ENCODE measurements at regions not wholly inside any gene's neighbourhood (a gene's known extent, or its start where the extent isn't known, plus 50 kb on each side); places are given as distances from the start of the nearest gene placed in this dataset.

DNA sequence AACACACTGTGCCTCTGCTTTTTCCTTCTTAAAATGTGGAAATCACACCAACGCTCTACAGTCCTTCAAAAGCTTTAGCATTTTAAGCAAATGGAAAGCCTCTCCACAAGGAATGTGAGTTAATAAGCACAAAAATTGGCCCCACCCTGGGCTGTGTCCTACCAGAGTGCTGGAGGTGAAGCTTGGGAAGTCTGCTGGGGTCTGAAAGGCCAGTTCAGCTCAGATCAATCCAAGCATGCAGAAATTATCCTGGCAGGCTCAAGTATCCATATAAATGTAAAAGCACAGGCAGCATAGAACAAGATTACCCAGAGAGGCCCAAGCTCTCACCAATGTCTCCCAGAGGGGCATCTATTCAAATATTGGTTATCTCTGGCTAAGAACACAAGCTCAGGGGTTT, 98.5 kb downstream of the ESM1 start:
- TF ChIP-seq CTCF (conservative IDR thresholded peaks at IDR 0.05; ENCODE audit: low read depth in 2 of 2): no peak
- TF ChIP-seq EZH2 (IDR thresholded peaks at IDR 0.05; ENCODE audit: low read depth, unreplicated experiment): no peak
- no peak for TF ChIP-seq NANOG (IDR thresholded peaks at IDR 0.05; ENCODE audit: borderline replicate concordance)
- no peak for TF ChIP-seq CREB1 (CRISPR knock-in tag; IDR thresholded peaks at IDR 0.05; ENCODE audit: low read depth)
- no peak for TF ChIP-seq POLR2AphosphoS5 (IDR thresholded peaks at IDR 0.05; ENCODE audit: low read depth)
- TF ChIP-seq, protein P1, sequence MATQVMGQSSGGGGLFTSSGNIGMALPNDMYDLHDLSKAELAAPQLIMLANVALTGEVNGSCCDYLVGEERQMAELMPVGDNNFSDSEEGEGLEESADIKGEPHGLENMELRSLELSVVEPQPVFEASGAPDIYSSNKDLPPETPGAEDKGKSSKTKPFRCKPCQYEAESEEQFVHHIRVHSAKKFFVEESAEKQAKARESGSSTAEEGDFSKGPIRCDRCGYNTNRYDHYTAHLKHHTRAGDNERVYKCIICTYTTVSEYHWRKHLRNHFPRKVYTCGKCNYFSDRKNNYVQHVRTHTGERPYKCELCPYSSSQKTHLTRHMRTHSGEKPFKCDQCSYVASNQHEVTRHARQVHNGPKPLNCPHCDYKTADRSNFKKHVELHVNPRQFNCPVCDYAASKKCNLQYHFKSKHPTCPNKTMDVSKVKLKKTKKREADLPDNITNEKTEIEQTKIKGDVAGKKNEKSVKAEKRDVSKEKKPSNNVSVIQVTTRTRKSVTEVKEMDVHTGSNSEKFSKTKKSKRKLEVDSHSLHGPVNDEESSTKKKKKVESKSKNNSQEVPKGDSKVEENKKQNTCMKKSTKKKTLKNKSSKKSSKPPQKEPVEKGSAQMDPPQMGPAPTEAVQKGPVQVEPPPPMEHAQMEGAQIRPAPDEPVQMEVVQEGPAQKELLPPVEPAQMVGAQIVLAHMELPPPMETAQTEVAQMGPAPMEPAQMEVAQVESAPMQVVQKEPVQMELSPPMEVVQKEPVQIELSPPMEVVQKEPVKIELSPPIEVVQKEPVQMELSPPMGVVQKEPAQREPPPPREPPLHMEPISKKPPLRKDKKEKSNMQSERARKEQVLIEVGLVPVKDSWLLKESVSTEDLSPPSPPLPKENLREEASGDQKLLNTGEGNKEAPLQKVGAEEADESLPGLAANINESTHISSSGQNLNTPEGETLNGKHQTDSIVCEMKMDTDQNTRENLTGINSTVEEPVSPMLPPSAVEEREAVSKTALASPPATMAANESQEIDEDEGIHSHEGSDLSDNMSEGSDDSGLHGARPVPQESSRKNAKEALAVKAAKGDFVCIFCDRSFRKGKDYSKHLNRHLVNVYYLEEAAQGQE (IDR thresholded peaks at IDR 0.05; ENCODE audit: unreplicated experiment): no peak

Data from GM23338 (cell line).